ENCODE measurements at regions not wholly inside any gene's neighbourhood (a gene's known extent, or its start where the extent isn't known, plus 50 kb on each side); places are given as distances from the start of the nearest gene placed in this dataset.

- Histone ChIP-seq H3K9me2 (ENCODE audit: insufficient read depth) (no peaks in the 10 kb centered on the region), H4K20me1 (replicated peaks; ENCODE audit: insufficient read depth) (no peaks in the 10 kb centered on the region), H3F3A (replicated peaks; ENCODE audit: low read depth) (no peaks in the 10 kb centered on the region), H3K27ac (ENCODE audit: low read depth) (no peak overlapping the region), H3K4me3 (no peak overlapping the region), H3K4me1 (ENCODE audit: insufficient read depth) (peaks cover 8% of the 10 kb centered on the region), H2AFZ (no peak overlapping the region), H3K36me3 (ENCODE audit: insufficient read depth) (no peaks in the 10 kb centered on the region), H3K27me3 (ENCODE audit: insufficient read depth) (no peaks in the 10 kb centered on the region), H3K79me2 (replicated peaks; ENCODE audit: insufficient read depth) (no peaks in the 10 kb centered on the region), H3K4me2 (no peak overlapping the region)
- H3K4me3 Mint-ChIP-seq: no peak overlapping the region
- H3K4me1 Mint-ChIP-seq: peaks cover 27% of the 10 kb centered on the region
- H3K9me3 Mint-ChIP-seq: no peaks in the 10 kb centered on the region
- no peaks in the 10 kb centered on the region for H3K36me3 Mint-ChIP-seq (ENCODE audit: low read depth)
- ATAC-seq (no peak), DNase-seq (ENCODE audit: low spot score) (no peak)
- TF ChIP-seq EZH2 (IDR thresholded peaks at IDR 0.05; ENCODE audit: low read depth, unreplicated experiment): no peak
- no peak for TF ChIP-seq REST (IDR thresholded peaks at IDR 0.05; ENCODE audit: unreplicated experiment)
- no peak for TF ChIP-seq NANOG (IDR thresholded peaks at IDR 0.05; ENCODE audit: borderline replicate concordance)
- no peak for TF ChIP-seq STAT1 (IDR thresholded peaks at IDR 0.05; ENCODE audit: unreplicated experiment)
- no peak for TF ChIP-seq ZNF331 (CRISPR knock-in tag; IDR thresholded peaks at IDR 0.05; ENCODE audit: low read depth)
- H3K27me3 Mint-ChIP-seq (ENCODE audit: insufficient read depth, low read depth, poor library complexity): no peaks in the 10 kb centered on the region
- no peak overlapping the region for H3K27ac Mint-ChIP-seq
These were observed 160.0 kb upstream of the TMEM229A start for GRCh38 chr7:124192885-124193284.

- Mint-ChIP-seq H3K4me3 (no peak overlapping the region), H3K27me3 (ENCODE audit: insufficient read depth, low read depth, poor library complexity) (no peaks in the 10 kb centered on the region), H3K36me3 (ENCODE audit: low read depth) (no peaks in the 10 kb centered on the region), H3K9me3 (no peaks in the 10 kb centered on the region), H3K27ac (no peak overlapping the region), H3K4me1 (peaks cover 27% of the 10 kb centered on the region)
- H3K4me3 ChIP-seq: no peak overlapping the region
- no peaks in the 10 kb centered on the region for H3K36me3 ChIP-seq (ENCODE audit: insufficient read depth)
- H3F3A ChIP-seq (replicated peaks; ENCODE audit: low read depth): no peaks in the 10 kb centered on the region
- ATAC-seq (no peak), DNase-seq (ENCODE audit: low spot score) (no peak)
- no peak overlapping the region for H2AFZ ChIP-seq
- H3K4me2 ChIP-seq: no peak overlapping the region
- H3K9me2 ChIP-seq (ENCODE audit: insufficient read depth): no peaks in the 10 kb centered on the region
- no peak overlapping the region for H3K27ac ChIP-seq (ENCODE audit: low read depth)
- no peaks in the 10 kb centered on the region for H3K27me3 ChIP-seq (ENCODE audit: insufficient read depth)
- TF ChIP-seq STAT1 (IDR thresholded peaks at IDR 0.05; ENCODE audit: unreplicated experiment) (no peak), EZH2 (IDR thresholded peaks at IDR 0.05; ENCODE audit: low read depth, unreplicated experiment) (no peak), ZNF331 (CRISPR knock-in tag; IDR thresholded peaks at IDR 0.05; ENCODE audit: low read depth) (no peak), JUNB (IDR thresholded peaks at IDR 0.05; ENCODE audit: unreplicated experiment) (no peak), POLR2AphosphoS5 (IDR thresholded peaks at IDR 0.05; ENCODE audit: low read depth) (no peak), ZNF114 (CRISPR knock-in tag; IDR thresholded peaks at IDR 0.05) (no peak), CREB1 (CRISPR knock-in tag; IDR thresholded peaks at IDR 0.05; ENCODE audit: low read depth) (no peak), EZH2phosphoT487 (IDR thresholded peaks at IDR 0.05; ENCODE audit: unreplicated experiment) (no peak), NANOG (IDR thresholded peaks at IDR 0.05; ENCODE audit: borderline replicate concordance) (no peak)
- no peaks in the 10 kb centered on the region for H4K20me1 ChIP-seq (replicated peaks; ENCODE audit: insufficient read depth)
- peaks cover 8% of the 10 kb centered on the region for H3K4me1 ChIP-seq (ENCODE audit: insufficient read depth)
- no peaks in the 10 kb centered on the region for H3K79me2 ChIP-seq (replicated peaks; ENCODE audit: insufficient read depth)
These were observed 158.8 kb upstream of the TMEM229A start for GRCh38 chr7:124191713-124192112.

Data from GM23338 (cell line).